ENCODE measurements at regions not wholly inside any gene's neighbourhood (a gene's known extent, or its start where the extent isn't known, plus 50 kb on each side); places are given as distances from the start of the nearest gene placed in this dataset.

DNA sequence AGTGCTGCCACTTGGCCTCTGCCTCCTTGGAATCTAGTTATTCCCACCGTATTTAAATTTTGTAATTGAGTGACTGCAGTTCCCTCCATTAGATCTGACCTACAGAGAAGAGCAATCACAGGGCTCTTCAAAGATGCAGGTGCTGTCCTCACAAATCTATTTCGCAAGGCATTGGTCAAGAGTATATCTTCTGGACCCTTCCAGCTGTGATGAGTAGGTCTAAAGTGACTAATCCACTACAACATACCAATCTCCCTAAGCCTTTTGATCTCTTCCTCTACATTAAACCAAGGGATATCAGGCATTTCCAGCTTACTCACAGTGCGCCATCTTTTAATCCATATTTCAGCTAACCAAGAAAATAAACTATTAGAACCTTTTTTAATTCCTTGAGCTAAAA, 65.1 kb upstream of the COL3A1 start:
- TF ChIP-seq CTCF (IDR thresholded peaks at IDR 0.05) (no peak), PBX3 (IDR thresholded peaks at IDR 0.05) (no peak), USF1 (IDR thresholded peaks at IDR 0.05; ENCODE audit: borderline replicate concordance, low read depth) (no peak), FOXM1 (IDR thresholded peaks at IDR 0.05; ENCODE audit: low read depth) (no peak), EP300 (IDR thresholded peaks at IDR 0.05; ENCODE audit: borderline replicate concordance in 1 of 2, low read depth in 1 of 2, low read length in 1 of 2) (no peak), CHD2 (IDR thresholded peaks at IDR 0.05; ENCODE audit: low read length, partially characterized antibody) (no peak)

Data from SK-N-SH (cell line).